ENCODE measurements at regions not wholly inside any gene's neighbourhood (a gene's known extent, or its start where the extent isn't known, plus 50 kb on each side); places are given as distances from the start of the nearest gene placed in this dataset.

- no peak for DNase-seq
- Histone ChIP-seq H3K4me1 (no peaks in the 10 kb centered on the region), H3K9me3 (no peaks in the 10 kb centered on the region), H3K27ac (no peak overlapping the region), H3K4me3 (no peak overlapping the region), H3K36me3 (no peaks in the 10 kb centered on the region), H3K27me3 (no peaks in the 10 kb centered on the region)
- in situ Hi-C loops (cut with MboI; ENCODE audit: low sequenced_read_pairs in 4 of 4) (no loop called here), intact Hi-C loops (cut with DNase I; ENCODE audit: low total_unique reads) (no loop called here)
- no peak for TF ChIP-seq POLR2A (IDR thresholded peaks at IDR 0.05)
- no peak for TF ChIP-seq CTCF (IDR thresholded peaks at IDR 0.05 in 4 of 5, conservative IDR thresholded peaks at IDR 0.05 in 1 of 5)
- no peak for ATAC-seq
Observed at GRCh38 chr6:164266851-164267250, 852.3 kb downstream of the QKI start.

- DNase-seq (no peak), ATAC-seq (no peak)
- Histone ChIP-seq H3K4me3 (no peak overlapping the region), H3K4me1 (no peaks in the 10 kb centered on the region), H3K27me3 (no peaks in the 10 kb centered on the region), H3K27ac (no peak overlapping the region), H3K36me3 (no peaks in the 10 kb centered on the region), H3K9me3 (no peaks in the 10 kb centered on the region)
- intact Hi-C loops (cut with DNase I; ENCODE audit: low total_unique reads) (no loop called here), in situ Hi-C loops (cut with MboI; ENCODE audit: low sequenced_read_pairs in 4 of 4) (no loop called here)
- TF ChIP-seq CTCF (IDR thresholded peaks at IDR 0.05 in 4 of 5, conservative IDR thresholded peaks at IDR 0.05 in 1 of 5) (no peak), POLR2A (IDR thresholded peaks at IDR 0.05) (no peak)
Observed at GRCh38 chr6:164262348-164262747, 847.8 kb downstream of the QKI start.

- no peaks in the 10 kb centered on the region for H3K4me1 ChIP-seq
- TF ChIP-seq POLR2A (IDR thresholded peaks at IDR 0.05) (no peak), CTCF (IDR thresholded peaks at IDR 0.05 in 4 of 5, conservative IDR thresholded peaks at IDR 0.05 in 1 of 5) (no peak)
- H3K9me3 ChIP-seq: no peaks in the 10 kb centered on the region
- no peak overlapping the region for H3K27ac ChIP-seq
- intact Hi-C loops (cut with DNase I; ENCODE audit: low total_unique reads): no loop called here
- H3K27me3 ChIP-seq: no peaks in the 10 kb centered on the region
- no peak for DNase-seq
- no peak for ATAC-seq
- no peak overlapping the region for H3K4me3 ChIP-seq
- H3K36me3 ChIP-seq: no peaks in the 10 kb centered on the region
- in situ Hi-C loops (cut with MboI; ENCODE audit: low sequenced_read_pairs in 4 of 4): no loop called here
Observed at GRCh38 chr6:164258421-164258820, 843.9 kb downstream of the QKI start.

GRCh38 chr6:164252948-164253347 is 838.4 kb downstream of the QKI start:
- ATAC-seq: no peak
- intact Hi-C loops (cut with DNase I; ENCODE audit: low total_unique reads): no loop called here
- in situ Hi-C loops (cut with MboI; ENCODE audit: low sequenced_read_pairs in 4 of 4): no loop called here

More at GRCh38 chr6:164252948-164253347, 838.4 kb downstream of the QKI start:
- no peak for TF ChIP-seq CTCF (IDR thresholded peaks at IDR 0.05 in 4 of 5, conservative IDR thresholded peaks at IDR 0.05 in 1 of 5)
- no peak for TF ChIP-seq POLR2A (IDR thresholded peaks at IDR 0.05)
- Histone ChIP-seq H3K9me3 (no peaks in the 10 kb centered on the region), H3K27ac (no peak overlapping the region), H3K4me1 (no peaks in the 10 kb centered on the region), H3K36me3 (no peaks in the 10 kb centered on the region), H3K27me3 (no peaks in the 10 kb centered on the region), H3K4me3 (no peak overlapping the region)
- DNase-seq: no peak

Data from gastrocnemius medialis (tissue), 4 donors.